ENCODE measurements at regions not wholly inside any gene's neighbourhood (a gene's known extent, or its start where the extent isn't known, plus 50 kb on each side); places are given as distances from the start of the nearest gene placed in this dataset.

GRCh38 chr11:115616971-115617370, 112.8 kb upstream of the CADM1 start:
- Histone ChIP-seq H3K4me2 (ENCODE audit: low read length) (no peak overlapping the region), H3F3A (ENCODE audit: insufficient read depth, low read length) (no peaks in the 10 kb centered on the region), H3K9ac (ENCODE audit: low read length) (no peak overlapping the region), H3K4me1 (ENCODE audit: insufficient read depth, low read length, severe bottlenecking) (no peaks in the 10 kb centered on the region), H3K4me3 (ENCODE audit: low read depth, low read length, poor library complexity, severe bottlenecking) (no peak overlapping the region), H3K36me3 (ENCODE audit: insufficient read depth, low read length) (no peaks in the 10 kb centered on the region), H4K20me1 (ENCODE audit: insufficient read depth, low read length) (no peaks in the 10 kb centered on the region), H2AFZ (ENCODE audit: low read length) (no peak overlapping the region), H3K79me2 (ENCODE audit: insufficient read depth, low read length) (no peaks in the 10 kb centered on the region), H3K27me3 (ENCODE audit: insufficient read depth, low read length) (no peaks in the 10 kb centered on the region), H3K27ac (ENCODE audit: low read depth, low read length, poor library complexity, severe bottlenecking) (no peak overlapping the region), H3K9me3 (ENCODE audit: low read length) (no peaks in the 10 kb centered on the region), H3K9me2 (ENCODE audit: low read depth, low read length) (no peaks in the 10 kb centered on the region)
- TF ChIP-seq CTCF (IDR thresholded peaks at IDR 0.05; ENCODE audit: low read length) = no peak
- TF ChIP-seq EZH2 (IDR thresholded peaks at IDR 0.05; ENCODE audit: borderline replicate concordance, low read length) = no peak

GRCh38 chr11:115613986-115614632, 109.9 kb upstream of the CADM1 start:
- Histone ChIP-seq H4K20me1 (ENCODE audit: insufficient read depth, low read length) (no peaks in the 10 kb centered on the region), H2AFZ (ENCODE audit: low read length) (no peak overlapping the region), H3F3A (ENCODE audit: insufficient read depth, low read length) (no peaks in the 10 kb centered on the region), H3K9ac (ENCODE audit: low read length) (no peak overlapping the region), H3K27ac (ENCODE audit: low read depth, low read length, poor library complexity, severe bottlenecking) (no peak overlapping the region), H3K9me2 (ENCODE audit: low read depth, low read length) (no peaks in the 10 kb centered on the region), H3K36me3 (ENCODE audit: insufficient read depth, low read length) (no peaks in the 10 kb centered on the region), H3K4me1 (ENCODE audit: insufficient read depth, low read length, severe bottlenecking) (no peaks in the 10 kb centered on the region), H3K27me3 (ENCODE audit: insufficient read depth, low read length) (no peaks in the 10 kb centered on the region), H3K4me2 (ENCODE audit: low read length) (no peak overlapping the region), H3K79me2 (ENCODE audit: insufficient read depth, low read length) (no peaks in the 10 kb centered on the region), H3K4me3 (ENCODE audit: low read depth, low read length, poor library complexity, severe bottlenecking) (no peak overlapping the region), H3K9me3 (ENCODE audit: low read length) (no peaks in the 10 kb centered on the region)
- TF ChIP-seq CTCF (IDR thresholded peaks at IDR 0.05; ENCODE audit: low read length) (no peak), EZH2 (IDR thresholded peaks at IDR 0.05; ENCODE audit: borderline replicate concordance, low read length) (no peak)

- Histone ChIP-seq H3K36me3 (ENCODE audit: insufficient read depth, low read length) (no peaks in the 10 kb centered on the region), H3K9me3 (ENCODE audit: low read length) (no peaks in the 10 kb centered on the region), H4K20me1 (ENCODE audit: insufficient read depth, low read length) (no peaks in the 10 kb centered on the region), H3K4me1 (ENCODE audit: insufficient read depth, low read length, severe bottlenecking) (no peaks in the 10 kb centered on the region), H3K4me3 (ENCODE audit: low read depth, low read length, poor library complexity, severe bottlenecking) (no peak overlapping the region), H3K27me3 (ENCODE audit: insufficient read depth, low read length) (no peaks in the 10 kb centered on the region), H3K4me2 (ENCODE audit: low read length) (no peak overlapping the region), H3K9me2 (ENCODE audit: low read depth, low read length) (no peaks in the 10 kb centered on the region), H3K79me2 (ENCODE audit: insufficient read depth, low read length) (no peaks in the 10 kb centered on the region), H3K9ac (ENCODE audit: low read length) (no peak overlapping the region), H3K27ac (ENCODE audit: low read depth, low read length, poor library complexity, severe bottlenecking) (no peak overlapping the region), H3F3A (ENCODE audit: insufficient read depth, low read length) (no peaks in the 10 kb centered on the region), H2AFZ (ENCODE audit: low read length) (no peak overlapping the region)
- TF ChIP-seq CTCF (IDR thresholded peaks at IDR 0.05; ENCODE audit: low read length) = no peak
- no peak for TF ChIP-seq EZH2 (IDR thresholded peaks at IDR 0.05; ENCODE audit: borderline replicate concordance, low read length)
Observed at GRCh38 chr11:115613004-115613403, 108.8 kb upstream of the CADM1 start.

Data from OCI-LY1 (cell line).